Suprapubic skin (tissue), 3 donors: ENCODE measurements at regions not wholly inside any gene's neighbourhood (a gene's known extent, or its start where the extent isn't known, plus 50 kb on each side); places are given as distances from the start of the nearest gene placed in this dataset.

Experiments
- POLR2A ChIP-seq, 2 donors: fragments of 450-650 bp; IDR thresholded peaks; one replicate each; pipeline ENCODE4 v1.6.1; 2017; ENCODE audit warnings: antibody characterized with exemption in 2 of 2, mild to moderate bottlenecking in 2 of 2, moderate library complexity in 2 of 2
- TF ChIP-seq, protein P1 (sequence below), 2 donors: fragments of 200-600 bp in 1 of 2; fragments of 450-650 bp in 1 of 2; sonication (generic) in 1 of 2; IDR thresholded peaks; one replicate each; pipeline ENCODE4 v1.5.1; 2016 to 2019; ENCODE audit warnings: antibody characterized with exemption in 2 of 2, mild to moderate bottlenecking in 1 of 2, moderate library complexity in 1 of 2

DNA sequence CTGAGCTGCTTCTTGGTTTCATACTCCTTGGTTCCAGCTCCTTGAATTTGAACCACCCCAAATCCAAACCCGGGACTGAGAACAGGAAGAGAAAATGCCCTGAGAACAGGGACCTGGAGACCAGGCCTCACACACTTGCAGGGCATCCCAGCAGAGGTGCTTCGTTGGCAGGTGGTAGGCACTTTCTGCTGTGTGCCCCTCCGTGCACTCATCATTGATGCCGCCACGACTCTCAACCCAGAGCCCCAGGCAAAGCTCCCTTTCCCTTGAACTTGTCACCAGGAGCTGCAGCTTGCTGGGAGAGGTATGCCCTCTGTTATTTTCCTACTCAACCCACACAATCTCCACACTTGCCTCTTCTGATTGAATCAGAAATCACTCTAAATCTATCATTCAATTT, 217.8 kb upstream of the IRX1 start:
- TF ChIP-seq, protein P1, sequence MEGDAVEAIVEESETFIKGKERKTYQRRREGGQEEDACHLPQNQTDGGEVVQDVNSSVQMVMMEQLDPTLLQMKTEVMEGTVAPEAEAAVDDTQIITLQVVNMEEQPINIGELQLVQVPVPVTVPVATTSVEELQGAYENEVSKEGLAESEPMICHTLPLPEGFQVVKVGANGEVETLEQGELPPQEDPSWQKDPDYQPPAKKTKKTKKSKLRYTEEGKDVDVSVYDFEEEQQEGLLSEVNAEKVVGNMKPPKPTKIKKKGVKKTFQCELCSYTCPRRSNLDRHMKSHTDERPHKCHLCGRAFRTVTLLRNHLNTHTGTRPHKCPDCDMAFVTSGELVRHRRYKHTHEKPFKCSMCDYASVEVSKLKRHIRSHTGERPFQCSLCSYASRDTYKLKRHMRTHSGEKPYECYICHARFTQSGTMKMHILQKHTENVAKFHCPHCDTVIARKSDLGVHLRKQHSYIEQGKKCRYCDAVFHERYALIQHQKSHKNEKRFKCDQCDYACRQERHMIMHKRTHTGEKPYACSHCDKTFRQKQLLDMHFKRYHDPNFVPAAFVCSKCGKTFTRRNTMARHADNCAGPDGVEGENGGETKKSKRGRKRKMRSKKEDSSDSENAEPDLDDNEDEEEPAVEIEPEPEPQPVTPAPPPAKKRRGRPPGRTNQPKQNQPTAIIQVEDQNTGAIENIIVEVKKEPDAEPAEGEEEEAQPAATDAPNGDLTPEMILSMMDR (IDR thresholded peaks at IDR 0.05), result no peak
- no peak for TF ChIP-seq POLR2A (IDR thresholded peaks at IDR 0.05)
